Neural progenitor cell (in vitro differentiated cells): ENCODE measurements at regions not wholly inside any gene's neighbourhood (a gene's known extent, or its start where the extent isn't known, plus 50 kb on each side); places are given as distances from the start of the nearest gene placed in this dataset.

Experiments
- DNase-seq: peaks from one replicate; pipeline ENCODE4 v3.0.0-alpha.2; 2016; ENCODE audit warnings: low spot score
- H2AFZ ChIP-seq: fragments of 200-600 bp; sonication (generic); replicated peaks from 2 replicates; pipeline ENCODE4 v1.6.1; 2016; ENCODE audit warnings: antibody characterized with exemption
- H3F3A ChIP-seq: fragments of 200-600 bp; sonication (generic); 2 replicates; pipeline ENCODE4 v1.6.1; 2016; ENCODE audit warnings: antibody characterized with exemption, low read depth
- H3K27ac ChIP-seq: fragments of 200-600 bp; sonication (generic); 2 replicates; pipeline ENCODE4 v1.5.1; 2016; ENCODE audit warnings: mild to moderate bottlenecking
- H3K27me3 ChIP-seq: fragments of 200-600 bp; sonication (generic); 2 replicates; pipeline ENCODE4 v1.6.1; 2016; ENCODE audit warnings: mild to moderate bottlenecking, moderate library complexity
- H3K36me3 ChIP-seq: fragments of 200-600 bp; sonication (generic); 2 replicates; pipeline ENCODE4 v1.5.1; 2016
- H3K4me1 ChIP-seq: fragments of 200-600 bp; sonication (generic); 2 replicates; pipeline ENCODE4 v1.6.1; 2016; ENCODE audit warnings: mixed run types
- H3K4me2 ChIP-seq: fragments of 200-600 bp; sonication (generic); 2 replicates; pipeline ENCODE4 v1.6.1; 2016
- H3K4me3 ChIP-seq: fragments of 200-600 bp; sonication (generic); 2 replicates; pipeline ENCODE4 v1.5.1; 2016
- H3K79me2 ChIP-seq: fragments of 200-600 bp; sonication (generic); 2 replicates; pipeline ENCODE4 v1.6.1; 2016; ENCODE audit warnings: low read depth
- H3K9ac ChIP-seq: fragments of 200-600 bp; sonication (generic); 2 replicates; pipeline ENCODE4 v1.6.1; 2016
- H3K9me3 ChIP-seq: fragments of 200-600 bp; sonication (generic); 2 replicates; pipeline ENCODE4 v1.5.1; 2016; ENCODE audit warnings: low read depth
- H4K20me1 ChIP-seq: fragments of 200-600 bp; sonication (generic); 2 replicates; pipeline ENCODE4 v1.6.1; 2016; ENCODE audit warnings: low read depth
- H3K27ac Mint-ChIP-seq: 3 replicates; pipeline ENCODE4 v1.8.0; 2021; ENCODE audit warnings: mixed read lengths
- H3K27me3 Mint-ChIP-seq: 2 replicates; pipeline ENCODE4 v1.8.0; 2022; ENCODE audit warnings: low read depth, mild to moderate bottlenecking, inconsistent platforms, moderate library complexity, mixed read lengths; ENCODE audit not compliant: insufficient read depth
- H3K36me3 Mint-ChIP-seq: 3 replicates; pipeline ENCODE4 v1.8.0; 2021; ENCODE audit warnings: mixed read lengths
- H3K4me1 Mint-ChIP-seq: 3 replicates; pipeline ENCODE4 v1.8.0; 2021; ENCODE audit warnings: mixed read lengths
- H3K4me3 Mint-ChIP-seq: 3 replicates; pipeline ENCODE4 v1.8.0; 2021; ENCODE audit warnings: mild to moderate bottlenecking, moderate library complexity, mixed read lengths
- H3K9me3 Mint-ChIP-seq: 3 replicates; pipeline ENCODE4 v1.8.0; 2020; ENCODE audit warnings: mixed read lengths
- CTCF ChIP-seq: fragments of 200-600 bp; sonication (generic); IDR thresholded peaks from 2 replicates; pipeline ENCODE4 v1.5.1; 2017; ENCODE audit warnings: antibody characterized with exemption, mild to moderate bottlenecking
- EZH2 ChIP-seq: fragments of 200-600 bp; sonication (generic); IDR thresholded peaks from 2 replicates; pipeline ENCODE4 v1.6.1; 2017; ENCODE audit warnings: antibody characterized with exemption, mild to moderate bottlenecking, moderate library complexity
- EZH2phosphoT487 ChIP-seq: fragments of 200-600 bp; sonication (generic); IDR thresholded peaks from 2 replicates; pipeline ENCODE4 v1.6.1; 2017; ENCODE audit warnings: antibody characterized with exemption

- H3K4me3 ChIP-seq: no peak overlapping the region
- H3K4me1 Mint-ChIP-seq: peaks cover 12% of the 10 kb centered on the region
- DNase-seq: no peak
- H3K4me3 Mint-ChIP-seq: no peak overlapping the region
- no peak overlapping the region for H3K27ac ChIP-seq
- H3K27me3 ChIP-seq: no peaks in the 10 kb centered on the region
- no peaks in the 10 kb centered on the region for H4K20me1 ChIP-seq
- H3K9me3 Mint-ChIP-seq: peaks cover 12% of the 10 kb centered on the region
- H3K9me3 ChIP-seq: no peaks in the 10 kb centered on the region
- no peaks in the 10 kb centered on the region for H3K36me3 Mint-ChIP-seq
- no peaks in the 10 kb centered on the region for H3K79me2 ChIP-seq
- H3F3A ChIP-seq: no peaks in the 10 kb centered on the region
- no peak overlapping the region for H3K9ac ChIP-seq
- no peak overlapping the region for H2AFZ ChIP-seq
- no peak for TF ChIP-seq CTCF
- no peak for TF ChIP-seq EZH2
- TF ChIP-seq EZH2phosphoT487: no peak
- no peak overlapping the region for H3K4me2 ChIP-seq
- H3K27me3 Mint-ChIP-seq: peaks cover 3% of the 10 kb centered on the region
- H3K27ac Mint-ChIP-seq: no peak overlapping the region
- H3K36me3 ChIP-seq: no peaks in the 10 kb centered on the region
- H3K4me1 ChIP-seq: peaks cover 5% of the 10 kb centered on the region
These were observed 183.7 kb downstream of the NUFIP1 start for GRCh38 chr13:44805585-44805984.

- Mint-ChIP-seq H3K4me1 (peaks cover 6% of the 10 kb centered on the region), H3K36me3 (no peaks in the 10 kb centered on the region), H3K9me3 (peaks cover 12% of the 10 kb centered on the region), H3K27me3 (peaks cover 6% of the 10 kb centered on the region), H3K4me3 (no peak overlapping the region), H3K27ac (no peak overlapping the region)
- Histone ChIP-seq H2AFZ (no peak overlapping the region), H3K9me3 (no peaks in the 10 kb centered on the region), H3K4me3 (no peak overlapping the region), H3F3A (no peaks in the 10 kb centered on the region), H3K79me2 (no peaks in the 10 kb centered on the region), H3K27me3 (no peaks in the 10 kb centered on the region), H3K36me3 (no peaks in the 10 kb centered on the region), H3K9ac (no peak overlapping the region), H3K27ac (no peak overlapping the region), H3K4me2 (no peak overlapping the region), H4K20me1 (no peaks in the 10 kb centered on the region), H3K4me1 (peaks cover 5% of the 10 kb centered on the region)
- no peak for TF ChIP-seq CTCF
- no peak for TF ChIP-seq EZH2phosphoT487
- TF ChIP-seq EZH2: no peak
- DNase-seq: no peak
These were observed 185.9 kb downstream of the NUFIP1 start for GRCh38 chr13:44803390-44803789.

GRCh38 chr13:44802491-44802890, 186.8 kb downstream of the NUFIP1 start:
- Mint-ChIP-seq H3K27me3 (peaks cover 6% of the 10 kb centered on the region), H3K9me3 (peaks cover 12% of the 10 kb centered on the region), H3K36me3 (no peaks in the 10 kb centered on the region), H3K27ac (no peak overlapping the region), H3K4me3 (no peak overlapping the region), H3K4me1 (peaks cover 6% of the 10 kb centered on the region)
- no peak overlapping the region for H3K27ac ChIP-seq
- TF ChIP-seq EZH2: no peak
- TF ChIP-seq CTCF: no peak
- no peak overlapping the region for H3K9ac ChIP-seq
- no peak overlapping the region for H3K4me3 ChIP-seq
- no peaks in the 10 kb centered on the region for H3K9me3 ChIP-seq
- peaks cover 7% of the 10 kb centered on the region for H3K4me1 ChIP-seq
- DNase-seq: no peak
- H3K36me3 ChIP-seq: no peaks in the 10 kb centered on the region
- H3K79me2 ChIP-seq: no peaks in the 10 kb centered on the region
- no peaks in the 10 kb centered on the region for H3F3A ChIP-seq
- no peak overlapping the region for H3K4me2 ChIP-seq
- no peaks in the 10 kb centered on the region for H3K27me3 ChIP-seq
- H2AFZ ChIP-seq: no peak overlapping the region
- H4K20me1 ChIP-seq: no peaks in the 10 kb centered on the region

- Mint-ChIP-seq H3K4me1 (peaks cover 8% of the 10 kb centered on the region), H3K9me3 (peaks cover 12% of the 10 kb centered on the region), H3K4me3 (no peak overlapping the region), H3K36me3 (no peaks in the 10 kb centered on the region), H3K27ac (no peak overlapping the region), H3K27me3 (peaks cover 6% of the 10 kb centered on the region)
- Histone ChIP-seq H3K36me3 (no peaks in the 10 kb centered on the region), H3K27me3 (no peaks in the 10 kb centered on the region), H2AFZ (no peak overlapping the region), H3K4me2 (no peak overlapping the region), H3K27ac (no peak overlapping the region), H3K9me3 (no peaks in the 10 kb centered on the region), H3K4me3 (no peak overlapping the region), H3K4me1 (peaks cover 12% of the 10 kb centered on the region), H3K79me2 (no peaks in the 10 kb centered on the region), H4K20me1 (no peaks in the 10 kb centered on the region), H3F3A (peaks cover 4% of the 10 kb centered on the region), H3K9ac (no peak overlapping the region)
- TF ChIP-seq EZH2phosphoT487 (no peak), CTCF (no peak), EZH2 (no peak)
- no peak for DNase-seq
These were observed 187.3 kb downstream of the NUFIP1 start for GRCh38 chr13:44801990-44802389.
